ENCODE measurements at regions not wholly inside any gene's neighbourhood (a gene's known extent, or its start where the extent isn't known, plus 50 kb on each side); places are given as distances from the start of the nearest gene placed in this dataset.

DNA sequence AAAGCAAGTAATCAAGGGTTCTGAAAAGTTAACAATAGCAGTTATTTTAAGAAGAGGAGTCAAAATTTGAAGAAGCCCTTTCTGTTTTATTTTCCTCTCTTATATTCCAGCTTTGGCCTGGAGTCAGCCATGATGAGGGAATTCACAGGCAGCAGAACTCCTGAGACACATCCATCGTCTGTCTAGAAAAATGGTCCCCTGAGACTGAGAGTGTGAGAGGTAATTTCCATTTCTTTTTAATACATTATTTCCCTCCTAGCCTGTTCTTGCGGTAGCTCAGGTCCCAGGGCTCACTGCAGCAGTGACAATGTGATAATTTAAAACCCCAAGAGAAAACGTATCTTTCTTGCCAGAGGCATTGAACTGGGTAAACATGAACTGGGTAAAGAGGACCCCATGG, 296.0 kb downstream of the SMOC2 start:
- DNase-seq (ENCODE audit: extremely low read depth, low read depth), result no peak

DNA sequence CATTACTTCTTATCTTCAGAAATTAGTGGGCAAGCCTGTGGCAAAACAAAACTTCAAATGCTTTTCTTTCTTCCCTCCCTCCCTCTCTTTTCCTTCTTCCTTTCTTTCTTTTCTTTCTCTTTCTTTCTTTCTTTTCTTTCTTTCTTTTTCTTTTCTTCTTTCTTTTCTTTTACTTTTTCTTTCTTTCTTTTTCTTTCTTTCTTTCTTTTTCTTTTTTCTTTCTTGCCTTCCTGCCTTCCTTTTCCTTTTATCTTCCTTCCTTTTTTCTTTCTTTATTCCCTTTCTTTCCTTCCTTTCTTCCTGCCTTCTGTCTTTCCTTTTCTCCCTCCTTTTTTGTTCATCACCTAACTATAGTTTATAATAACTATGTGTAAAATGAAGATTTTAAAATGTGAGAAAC, 295.1 kb downstream of the SMOC2 start:
- no peak for DNase-seq (ENCODE audit: extremely low read depth, low read depth)

DNA sequence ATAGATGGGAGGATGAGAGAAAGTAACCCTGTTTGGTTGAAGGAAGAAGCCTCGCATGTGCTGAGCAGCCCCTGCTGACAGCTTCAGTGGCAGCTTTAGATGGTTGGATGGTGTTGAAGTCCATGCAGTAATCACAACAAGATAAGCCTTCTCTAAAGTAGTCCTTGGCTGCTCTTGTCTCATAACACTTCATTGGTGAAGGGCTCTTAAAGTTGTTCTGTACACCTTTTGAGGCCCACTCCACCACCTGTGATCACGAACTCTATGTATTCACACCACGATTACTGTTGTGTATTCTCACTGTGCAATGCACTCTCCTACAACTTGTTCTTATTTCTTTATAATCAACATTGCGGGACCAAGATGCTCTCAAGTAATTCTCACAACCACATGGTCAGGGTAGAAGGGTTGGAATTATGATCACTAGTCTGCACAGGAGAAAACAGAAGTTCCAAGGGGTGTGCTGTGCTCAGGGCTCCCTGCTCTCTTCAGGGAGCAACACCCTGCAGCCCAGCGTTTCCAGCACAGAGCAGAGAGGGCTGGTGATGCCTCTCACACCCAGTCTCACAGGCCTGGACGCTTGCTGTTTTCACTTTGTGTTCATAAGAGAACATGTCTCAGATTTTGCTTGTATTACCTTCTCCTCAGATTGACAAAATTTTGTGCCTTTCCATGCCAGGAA, 294.4 kb downstream of the SMOC2 start:
- DNase-seq (ENCODE audit: extremely low read depth, low read depth), result no peak

DNA sequence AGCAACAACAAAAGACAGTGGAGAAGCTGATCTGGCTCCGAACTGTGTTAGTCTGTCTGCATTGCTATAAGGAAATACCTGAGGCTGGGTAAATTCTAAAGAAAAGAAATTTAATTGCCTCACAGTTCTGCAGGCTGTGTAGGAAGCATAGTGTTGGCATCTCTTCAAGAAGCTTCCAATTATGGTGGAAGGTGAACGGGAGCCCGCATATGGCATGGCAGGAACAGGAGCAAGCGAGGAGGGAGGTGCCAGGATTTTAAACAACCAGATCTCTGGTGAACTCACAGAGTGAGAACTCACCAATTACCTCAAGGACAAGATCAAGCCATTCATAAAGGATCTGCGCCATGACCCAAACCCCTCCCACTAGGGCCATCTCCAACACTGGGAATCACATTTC, 293.5 kb downstream of the SMOC2 start:
- DNase-seq (ENCODE audit: extremely low read depth, low read depth), result no peak

DNA sequence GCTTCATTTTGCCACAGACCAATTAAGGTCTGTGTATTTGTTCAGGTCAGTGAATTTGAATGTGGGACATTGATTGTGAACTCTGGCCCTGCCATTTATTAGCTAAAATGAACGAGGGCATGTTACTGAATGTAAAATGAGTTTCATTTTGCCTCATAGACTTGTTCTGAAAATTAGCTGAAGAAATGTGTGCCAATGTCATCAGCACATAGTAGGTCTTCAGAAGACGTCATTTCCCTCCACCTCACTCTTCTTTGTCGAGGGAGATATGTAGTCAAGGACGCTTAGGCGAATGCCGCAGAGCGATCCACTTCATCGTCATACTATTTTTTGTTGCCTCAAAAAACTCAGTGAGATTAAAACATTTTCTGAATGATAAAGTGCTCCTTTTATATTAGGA, 291.7 kb downstream of the SMOC2 start:
- no peak for DNase-seq (ENCODE audit: extremely low read depth, low read depth)

DNA sequence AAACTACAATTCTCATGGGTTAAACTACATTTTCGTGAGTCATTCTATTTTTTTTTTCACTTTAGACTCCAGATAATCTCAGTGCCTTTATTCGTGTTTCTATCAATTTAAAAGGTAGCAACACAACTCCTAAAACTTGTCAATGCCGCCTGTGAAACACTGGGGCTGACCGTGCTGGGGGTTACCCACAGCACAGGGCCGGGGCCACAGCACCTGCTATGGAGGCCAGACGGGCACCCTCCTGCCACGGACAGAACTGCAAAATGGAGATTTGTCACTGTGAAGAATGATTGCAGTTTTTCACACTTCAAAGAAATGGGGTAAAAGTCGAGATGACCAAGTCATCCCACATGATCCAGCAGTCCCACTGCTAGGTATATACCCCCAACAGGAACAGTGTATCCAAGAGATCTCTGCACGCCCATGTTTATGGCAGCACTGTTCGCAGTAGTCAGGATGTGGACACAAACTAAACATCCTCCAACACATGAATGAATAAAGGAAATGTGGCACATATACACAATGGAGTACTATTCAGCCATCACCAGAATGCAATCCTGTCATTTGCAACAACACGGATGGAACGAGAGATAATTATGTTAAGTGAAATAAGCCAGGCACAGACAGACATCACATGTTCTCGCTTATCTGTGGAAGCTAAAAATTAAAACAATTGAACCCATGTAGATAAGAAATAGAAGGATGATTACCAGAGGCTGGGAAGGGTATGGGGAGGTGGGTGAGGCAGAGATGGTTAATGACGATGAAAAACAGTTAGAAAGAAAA, 290.1 kb downstream of the SMOC2 start:
- DNase-seq (ENCODE audit: extremely low read depth, low read depth), result no peak

DNA sequence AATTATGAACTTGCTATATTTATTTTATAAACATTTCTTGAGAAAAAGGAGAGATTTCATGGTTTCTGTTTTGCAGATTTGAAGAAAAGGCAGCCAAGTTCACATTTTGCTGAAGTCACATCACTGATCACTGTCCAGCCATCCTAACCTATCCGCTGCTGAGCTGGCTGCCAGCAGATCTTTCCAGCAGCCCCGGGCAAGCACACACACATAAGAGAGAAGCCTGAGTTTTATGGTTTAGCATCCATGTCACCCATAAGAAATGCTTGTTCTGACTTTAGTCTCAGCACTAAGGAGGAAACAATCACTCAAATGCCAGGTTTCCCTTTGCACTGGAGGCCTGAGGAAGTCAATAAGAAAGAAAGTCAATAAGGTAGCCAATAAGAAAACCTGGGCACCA, 287.1 kb downstream of the SMOC2 start:
- DNase-seq (ENCODE audit: extremely low read depth, low read depth), result no peak

DNA sequence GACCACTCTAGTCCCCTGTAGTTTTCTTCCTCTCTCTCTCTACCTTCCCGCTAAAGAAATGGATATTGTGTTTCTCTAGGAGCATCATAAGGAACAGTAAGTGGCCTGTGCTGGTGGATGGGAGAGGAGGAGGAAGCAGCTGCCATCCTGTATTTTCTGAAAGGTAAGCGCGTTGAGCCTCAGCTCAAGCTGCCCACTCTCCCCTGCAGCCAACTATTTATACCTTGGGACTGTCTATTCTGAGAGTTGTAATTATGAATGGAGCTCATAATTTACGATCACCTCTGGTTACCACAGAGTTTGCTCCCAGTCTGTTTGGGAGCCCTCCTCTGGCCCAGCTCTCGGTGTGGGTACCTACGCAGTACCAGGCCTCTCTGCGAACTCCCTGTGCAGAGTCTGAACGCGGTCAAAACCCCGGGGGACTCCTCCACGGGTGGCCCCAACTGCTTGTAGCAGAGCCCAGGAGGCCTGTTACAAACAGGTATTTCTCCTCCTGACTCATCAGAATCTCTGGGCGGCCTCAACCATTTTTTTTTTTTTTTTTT, 285.4 kb downstream of the SMOC2 start:
- no peak for DNase-seq (ENCODE audit: extremely low read depth, low read depth)

DNA sequence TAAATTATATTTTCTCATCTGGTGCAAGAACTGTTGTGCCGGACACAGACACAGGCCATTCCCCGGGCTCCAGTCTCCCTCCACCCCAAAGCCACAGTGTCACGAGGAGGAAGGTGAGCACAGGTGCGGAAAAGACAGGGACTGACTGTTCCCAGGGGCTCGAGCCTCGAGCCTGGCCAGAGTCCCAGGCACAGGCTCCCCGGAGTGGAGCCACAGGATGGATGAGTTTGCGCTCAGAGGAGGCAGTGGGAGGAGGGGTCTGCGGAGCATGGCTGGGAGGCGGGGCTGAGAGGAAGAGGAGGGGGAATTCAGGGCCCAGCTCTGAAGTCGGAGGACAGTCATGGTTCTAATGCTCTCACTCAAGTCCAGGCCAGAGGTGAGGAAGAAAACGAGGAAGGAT, 284.8 kb downstream of the SMOC2 start:
- no peak for DNase-seq (ENCODE audit: extremely low read depth, low read depth)

DNA sequence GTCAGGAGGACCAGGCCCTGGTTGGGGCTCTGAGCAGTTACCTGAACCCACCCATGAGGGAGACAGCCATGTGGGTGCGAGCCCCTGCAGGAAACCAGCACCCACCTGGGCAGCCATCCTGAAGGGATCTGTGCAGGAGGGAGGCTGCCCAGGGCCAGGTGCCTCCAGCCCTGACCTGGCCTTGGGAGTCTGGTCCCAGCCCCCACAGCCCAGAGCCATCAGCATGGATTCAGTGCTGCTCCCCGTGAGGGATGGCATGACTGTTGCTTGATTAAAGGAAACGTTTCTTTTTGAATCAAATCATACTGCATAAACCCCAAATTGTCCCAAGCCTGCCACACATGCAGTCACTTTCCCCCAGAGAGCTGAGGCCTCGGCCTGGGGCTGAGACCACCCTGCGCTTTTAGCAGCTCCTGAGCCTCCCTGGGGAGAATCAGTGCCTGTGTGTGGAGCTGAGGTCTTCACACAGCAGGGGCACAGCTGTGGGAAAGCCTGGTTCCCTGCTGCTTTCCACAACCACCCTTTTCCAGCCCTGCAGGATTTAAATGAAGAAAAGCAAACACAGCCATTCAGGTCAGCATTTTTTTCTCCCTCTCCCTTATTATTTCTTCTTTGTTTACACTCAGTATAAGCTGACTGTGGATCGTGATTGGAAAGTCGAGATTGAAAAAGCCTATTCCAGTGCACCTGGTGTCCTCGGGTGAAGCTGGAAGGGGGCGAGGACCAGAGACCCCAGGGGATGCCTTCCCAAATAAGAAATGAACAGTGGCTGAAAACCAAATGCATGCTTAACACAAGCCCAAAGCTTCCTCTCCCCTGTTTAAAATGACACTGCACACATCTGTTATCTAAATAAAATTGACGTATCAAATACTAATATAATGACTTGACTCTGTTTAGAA, 283.9 kb downstream of the SMOC2 start:
- no peak for DNase-seq (ENCODE audit: extremely low read depth, low read depth)

DNA sequence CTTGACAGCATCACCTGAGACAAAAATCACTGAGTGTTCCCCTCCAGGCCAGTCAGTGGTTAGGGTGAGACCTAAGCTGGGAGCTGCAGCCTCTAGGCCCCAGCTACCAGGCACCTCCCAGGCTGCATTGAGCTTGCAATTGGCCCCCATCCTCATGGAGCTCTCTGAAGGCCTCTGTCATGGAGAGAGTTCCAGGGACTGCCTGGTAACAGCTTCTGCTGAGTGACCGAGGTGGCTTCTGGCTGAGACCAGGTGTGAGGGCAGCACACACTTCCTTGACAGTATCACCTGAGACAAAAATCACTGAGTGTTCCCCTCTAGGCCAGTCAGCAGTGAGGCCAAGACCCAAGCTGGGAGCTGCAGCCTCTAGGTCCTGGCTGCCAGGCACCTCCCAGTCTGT, 283.0 kb downstream of the SMOC2 start:
- DNase-seq (ENCODE audit: extremely low read depth, low read depth), result no peak

DNA sequence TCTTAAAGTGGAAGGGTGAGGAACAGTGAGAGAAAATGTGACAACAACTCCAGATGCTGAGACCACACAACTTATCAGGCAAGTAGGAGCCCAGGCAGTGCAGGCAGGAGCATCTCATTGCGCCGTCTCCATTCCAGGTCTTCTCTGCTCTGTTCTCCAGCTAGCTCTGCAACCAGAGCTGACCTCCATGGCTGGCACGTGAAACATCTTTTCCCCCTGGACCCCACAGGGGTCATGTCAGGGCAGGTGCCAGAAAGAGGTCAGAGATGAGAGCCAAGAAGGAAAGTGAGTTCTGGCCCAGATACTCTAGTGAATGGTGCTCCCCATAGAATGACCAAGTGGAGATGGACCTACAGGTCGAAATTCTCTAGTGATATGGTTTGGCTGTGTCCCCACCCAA, 281.4 kb downstream of the SMOC2 start:
- DNase-seq (ENCODE audit: extremely low read depth, low read depth), result no peak

DNA sequence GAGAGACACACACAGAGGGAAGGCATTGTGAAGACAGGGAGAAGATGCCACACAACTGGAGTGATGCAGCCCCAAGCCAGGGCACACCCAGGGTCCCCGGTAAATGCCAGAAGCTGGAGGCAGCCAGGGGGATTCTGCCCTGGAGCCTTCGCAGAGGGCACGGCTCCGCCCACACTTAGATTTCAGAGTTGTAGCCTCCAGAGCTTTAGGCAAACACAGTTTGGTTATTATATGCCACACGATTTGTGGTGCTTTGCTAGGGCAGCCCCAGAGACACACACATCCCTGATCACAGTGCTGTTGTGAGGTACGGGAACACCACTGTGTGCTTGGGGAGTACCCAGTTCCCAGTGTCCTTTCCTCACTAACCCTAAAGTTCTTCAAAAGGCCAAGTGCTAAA, 280.6 kb downstream of the SMOC2 start:
- DNase-seq (ENCODE audit: extremely low read depth, low read depth), result no peak

DNA sequence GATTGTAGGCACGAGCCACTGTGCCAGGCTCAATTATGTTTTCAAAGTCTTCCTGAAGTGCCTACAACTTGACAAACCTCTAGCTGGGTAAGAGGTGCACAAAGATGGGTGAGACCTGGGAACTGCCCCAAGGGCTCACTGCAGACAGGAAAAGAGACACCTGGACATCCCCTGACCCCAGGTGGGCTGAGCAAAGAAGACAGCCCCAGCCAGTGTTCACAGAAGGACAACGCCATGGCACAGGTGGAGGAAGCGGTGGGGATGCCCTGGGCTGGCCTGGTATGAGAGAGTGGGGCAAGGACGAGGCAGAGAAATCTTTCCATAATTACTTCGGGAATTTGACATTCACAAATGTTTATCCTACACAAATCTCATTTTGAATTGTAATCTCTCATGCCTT, 278.9 kb downstream of the SMOC2 start:
- no peak for DNase-seq (ENCODE audit: extremely low read depth, low read depth)

DNA sequence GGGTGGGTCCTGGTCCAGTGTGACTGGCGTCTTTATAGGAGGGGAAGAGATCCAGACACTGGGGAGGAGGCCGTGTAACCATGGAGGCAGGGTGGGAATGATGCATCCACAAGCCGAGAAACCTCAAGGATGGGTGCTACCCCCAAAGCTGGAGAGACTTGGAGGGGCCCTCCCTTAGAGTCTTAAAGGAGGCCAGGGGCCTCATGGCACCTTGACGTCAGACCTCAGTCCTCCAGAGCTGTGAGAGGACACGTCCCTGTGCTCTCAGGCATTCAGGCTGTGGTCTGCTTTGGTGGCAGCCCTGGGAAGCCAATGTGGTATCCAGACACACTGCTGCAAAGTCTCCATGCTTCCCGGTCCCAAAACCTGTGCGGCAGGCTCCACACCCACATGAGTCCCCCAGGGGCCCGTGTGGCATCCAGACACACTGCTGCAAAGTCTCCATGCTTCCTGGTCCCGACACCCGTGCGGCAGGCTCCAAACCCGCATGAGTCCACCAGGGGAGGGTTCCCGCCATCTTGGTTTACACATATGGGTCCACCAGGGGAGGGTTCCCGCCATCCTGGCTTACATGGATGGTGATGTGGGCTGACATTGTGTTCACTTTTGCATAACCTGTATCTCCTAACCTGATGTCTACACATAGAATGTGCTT, 278.0 kb downstream of the SMOC2 start:
- no peak for DNase-seq (ENCODE audit: extremely low read depth, low read depth)

Small RNAs in the stretch of these regions (small RNA-seq; reads per million reads assigned to genes)
- gene AL513210.1, result 0 reads per million in 2 experiments

Measured in NCI-H460 (cell line).